Caco-2 (cell line): ENCODE measurements at regions not wholly inside any gene's neighbourhood (a gene's known extent, or its start where the extent isn't known, plus 50 kb on each side); places are given as distances from the start of the nearest gene placed in this dataset.

ENCODE experiments used
- BruUV-seq: library from RNA; stranded (reverse); fragments of 400-500 nt; replicated peaks from 2 replicates; lab custom pipeline; 2021; lab: Mats Ljungman, UMichigan
- CTCF ChIA-PET: fragments of 300-600 bp; sonication (Branson Sonifier 250); formaldehyde crosslinking; loops from one replicate; lab custom pipeline; 2022; ENCODE audit warnings: antibody characterized with exemption; lab: Charles Lee
- POLR2A ChIA-PET: fragments of 300-600 bp; sonication (Branson Sonifier 250); formaldehyde crosslinking; loops from one replicate; lab custom pipeline; 2022; ENCODE audit warnings: antibody characterized with exemption; lab: Charles Lee
- DNase-seq, 2 experiments: peaks; one replicate each; pipeline versions ENCODE4 v3.0.0 to v3.0.0-alpha.2; 2020 to 2022
- H3K27me3 ChIP-seq: replicated peaks from 2 replicates; pipeline ENCODE4 v1.6.0; 2011; ENCODE audit warnings: low read length; ENCODE audit not compliant: control insufficient read depth, insufficient read depth
- H3K36me3 ChIP-seq: 2 replicates; pipeline ENCODE4 v1.5.1; 2011; ENCODE audit warnings: low read length; ENCODE audit not compliant: control insufficient read depth, insufficient read depth
- H3K4me1 ChIP-seq: fragments of 250-450 bp; sonication (Bioruptor Pico); 2 replicates; pipeline ENCODE4 v1.5.1; 2020; ENCODE audit warnings: mild to moderate bottlenecking
- H3K4me3 ChIP-seq: 2 replicates; pipeline ENCODE4 v1.5.1; 2011; ENCODE audit warnings: low read depth, mild to moderate bottlenecking, control low read depth, low read length
- H3K9me3 ChIP-seq: fragments of 250-450 bp; sonication (Bioruptor Pico); 2 replicates; pipeline ENCODE4 v1.5.1; 2020; ENCODE audit warnings: mild to moderate bottlenecking, moderate library complexity
- H3K27ac Mint-ChIP-seq: one replicate; pipeline ENCODE4 v1.8.0; 2022; ENCODE audit warnings: mixed read lengths; ENCODE audit not compliant: unreplicated experiment
- H3K27me3 Mint-ChIP-seq: one replicate; pipeline ENCODE4 v1.8.0; 2022; ENCODE audit warnings: mixed read lengths; ENCODE audit not compliant: insufficient read depth, unreplicated experiment
- H3K36me3 Mint-ChIP-seq: one replicate; pipeline ENCODE4 v1.8.0; 2022; ENCODE audit warnings: mild to moderate bottlenecking, mixed read lengths; ENCODE audit not compliant: insufficient read depth, unreplicated experiment
- H3K4me1 Mint-ChIP-seq: one replicate; pipeline ENCODE4 v1.8.0; 2022; ENCODE audit warnings: low read depth, mixed read lengths; ENCODE audit not compliant: unreplicated experiment
- H3K4me3 Mint-ChIP-seq: one replicate; pipeline ENCODE4 v1.8.0; 2022; ENCODE audit warnings: mild to moderate bottlenecking, moderate library complexity, mixed read lengths; ENCODE audit not compliant: unreplicated experiment
- H3K9me3 Mint-ChIP-seq: one replicate; pipeline ENCODE4 v1.8.0; 2022; ENCODE audit warnings: mixed read lengths; ENCODE audit not compliant: unreplicated experiment
- CTCF ChIP-seq, 2 experiments: fragments of 200-600 bp in 1 of 2; IDR thresholded peaks; 1 replicate in 1 of 2; 2 replicates in 1 of 2; pipeline versions ENCODE4 v1.5.1 to v1.8.0; 2011 to 2022; ENCODE audit warnings: antibody characterized with exemption in 1 of 2, control low read depth in 1 of 2, inconsistent platforms in 1 of 2, low read depth in 1 of 2, low read length in 1 of 2, mild to moderate bottlenecking in 1 of 2, moderate library complexity in 1 of 2; ENCODE audit not compliant: insufficient read depth in 1 of 2, severe bottlenecking in 1 of 2, unreplicated experiment in 1 of 2
- intact Hi-C: fragments of 100-400 bp; cut with micrococcal nuclease; formaldehyde crosslinking; loops from one replicate; pipeline ENCODE4 v1.10.0; 2022; ENCODE audit not compliant: unreplicated experiment

GRCh38 chr1:57722285-57722978, 298.6 kb upstream of the DAB1 start:
- DNase-seq, result no peak
- H3K36me3 ChIP-seq, result no peaks in the 10 kb centered on the region
- Mint-ChIP-seq H3K9me3 (no peaks in the 10 kb centered on the region), H3K27me3 (peaks cover 6% of the 10 kb centered on the region), H3K4me1 (no peaks in the 10 kb centered on the region), H3K4me3 (no peak overlapping the region), H3K36me3 (no peaks in the 10 kb centered on the region), H3K27ac (no peak overlapping the region)
- intact Hi-C loops, result no loop called here
- H3K9me3 ChIP-seq, result no peaks in the 10 kb centered on the region
- no peak overlapping the region for H3K4me3 ChIP-seq
- CTCF ChIA-PET, result no interaction called here
- H3K27me3 ChIP-seq, result no peaks in the 10 kb centered on the region
- TF ChIP-seq CTCF (IDR thresholded peaks at IDR 0.05; ENCODE audit: insufficient read depth in 1 of 2, low read depth in 1 of 2, low read length in 1 of 2, severe bottlenecking in 1 of 2, unreplicated experiment in 1 of 2), result no peak
- POLR2A ChIA-PET, result no interaction called here
- H3K4me1 ChIP-seq, result no peaks in the 10 kb centered on the region
- no TSS peak for BruUV-seq

GRCh38 chr1:57721001-57721400, 297.1 kb upstream of the DAB1 start:
- no TSS peak for BruUV-seq
- ChIA-PET CTCF (no interaction called here), POLR2A (no interaction called here)
- Histone ChIP-seq H3K27me3 (no peaks in the 10 kb centered on the region), H3K9me3 (no peaks in the 10 kb centered on the region), H3K4me1 (no peaks in the 10 kb centered on the region), H3K4me3 (no peak overlapping the region), H3K36me3 (no peaks in the 10 kb centered on the region)
- peaks cover 4% of the 10 kb centered on the region for H3K27me3 Mint-ChIP-seq
- H3K4me3 Mint-ChIP-seq, result no peak overlapping the region
- no peak for TF ChIP-seq CTCF (IDR thresholded peaks at IDR 0.05; ENCODE audit: insufficient read depth in 1 of 2, low read depth in 1 of 2, low read length in 1 of 2, severe bottlenecking in 1 of 2, unreplicated experiment in 1 of 2)
- no peaks in the 10 kb centered on the region for H3K9me3 Mint-ChIP-seq
- intact Hi-C loops, result no loop called here
- H3K36me3 Mint-ChIP-seq, result no peaks in the 10 kb centered on the region
- no peaks in the 10 kb centered on the region for H3K4me1 Mint-ChIP-seq
- H3K27ac Mint-ChIP-seq, result no peak overlapping the region
- no peak for DNase-seq

GRCh38 chr1:57719274-57719673, 295.4 kb upstream of the DAB1 start:
- Mint-ChIP-seq H3K27ac (no peak overlapping the region), H3K36me3 (no peaks in the 10 kb centered on the region), H3K9me3 (no peaks in the 10 kb centered on the region), H3K27me3 (peaks cover 2% of the 10 kb centered on the region), H3K4me3 (no peak overlapping the region), H3K4me1 (no peaks in the 10 kb centered on the region)
- intact Hi-C loops, result no loop called here
- Histone ChIP-seq H3K4me1 (no peaks in the 10 kb centered on the region), H3K36me3 (no peaks in the 10 kb centered on the region), H3K27me3 (no peaks in the 10 kb centered on the region), H3K9me3 (no peaks in the 10 kb centered on the region), H3K4me3 (no peak overlapping the region)
- POLR2A ChIA-PET, result no interaction called here
- no peak for TF ChIP-seq CTCF (IDR thresholded peaks at IDR 0.05; ENCODE audit: insufficient read depth in 1 of 2, low read depth in 1 of 2, low read length in 1 of 2, severe bottlenecking in 1 of 2, unreplicated experiment in 1 of 2)
- CTCF ChIA-PET, result no interaction called here
- BruUV-seq, result no TSS peak
- no peak for DNase-seq
